Esophagus (tissue), 2 donors: ENCODE measurements at regions not wholly inside any gene's neighbourhood (a gene's known extent, or its start where the extent isn't known, plus 50 kb on each side); places are given as distances from the start of the nearest gene placed in this dataset.
A peak's percentile ranks its signal among the peaks of the same experiment; 100 is the strongest.

Experiments
- H3K27ac ChIP-seq, 2 donors: one replicate each; pipeline ENCODE4 v1.5.1; 2013; ENCODE audit warnings: low read depth in 2 of 2, mild to moderate bottlenecking in 2 of 2, inconsistent platforms in 1 of 2, low read length in 1 of 2, moderate library complexity in 1 of 2
- H3K27me3 ChIP-seq, 2 donors: one replicate each; pipeline ENCODE4 v1.6.1; 2013; ENCODE audit warnings: low read length in 2 of 2, control low read depth in 1 of 2, mild to moderate bottlenecking in 1 of 2; ENCODE audit not compliant: insufficient read depth in 2 of 2, control insufficient read depth in 1 of 2
- H3K36me3 ChIP-seq, 2 donors: one replicate each; pipeline ENCODE4 v1.6.1; 2013; ENCODE audit warnings: low read length in 1 of 2; ENCODE audit not compliant: control insufficient read depth in 2 of 2, insufficient read depth in 2 of 2
- H3K4me1 ChIP-seq, 2 donors: one replicate each; pipeline ENCODE4 v1.6.1; 2013; ENCODE audit warnings: low read length in 1 of 2; ENCODE audit not compliant: control insufficient read depth in 2 of 2, insufficient read depth in 2 of 2
- H3K4me3 ChIP-seq, 2 donors: one replicate each; pipeline ENCODE4 v1.5.1; 2013; ENCODE audit warnings: low read length in 2 of 2, mild to moderate bottlenecking in 2 of 2, low read depth in 1 of 2, moderate library complexity in 1 of 2
- H3K9me3 ChIP-seq, 2 donors: one replicate each; pipeline ENCODE4 v1.6.1; 2013; ENCODE audit warnings: mild to moderate bottlenecking in 2 of 2, low read depth in 1 of 2, low read length in 1 of 2, moderate library complexity in 1 of 2; ENCODE audit not compliant: control insufficient read depth in 2 of 2, insufficient read depth in 1 of 2
- WGBS, 2 donors: extraction: QIAGEN DNeasy Blood & Tissue Kit; methylation state at CpG; one replicate each; pipeline ENCODE4 v1.1.7; 2013; 5-methylcytosine and 5-hydroxymethylcytosine counted together
- donor health status: healthy with polysubstance abuse.
- donor health status: Bipolar disorder and iron deficiency.

- Histone ChIP-seq H3K4me3 (no peak overlapping the region), H3K4me1 (peaks cover 0 to 21% of the 10 kb centered on the region in 2 donors), H3K27me3 (no peaks in the 10 kb centered on the region), H3K27ac (peak overlapping the region in 1 of 2 donors; percentile 5), H3K36me3 (no peaks in the 10 kb centered on the region), H3K9me3 (no peaks in the 10 kb centered on the region)
- 49 to 62% methylated on average over 4 of the region's 4 CpGs for WGBS, 2 donors
These were observed 106.5 kb downstream of the KLF13 start for GRCh38 chr15:31433091-31433490.

- Histone ChIP-seq H3K4me1 (peaks cover 0 to 21% of the 10 kb centered on the region in 2 donors), H3K27me3 (no peaks in the 10 kb centered on the region), H3K9me3 (no peaks in the 10 kb centered on the region), H3K4me3 (no peak overlapping the region), H3K27ac (peak overlapping the region in 1 of 2 donors; percentile 99), H3K36me3 (no peaks in the 10 kb centered on the region)
- WGBS, 2 donors, result 84 to 91% methylated on average over 6 of the region's 6 CpGs
These were observed 106.9 kb downstream of the KLF13 start for GRCh38 chr15:31433574-31433973.

GRCh38 chr15:31434275-31434587, 107.6 kb downstream of the KLF13 start:
- no peaks in the 10 kb centered on the region for H3K9me3 ChIP-seq
- 53 to 56% methylated on average over 3 of the region's 3 CpGs for WGBS, 2 donors
- H3K4me1 ChIP-seq, result peaks cover 0 to 21% of the 10 kb centered on the region in 2 donors

GRCh38 chr15:31434588-31435260, 108.1 kb downstream of the KLF13 start:
- H3K27ac ChIP-seq, result peak overlapping the region; percentile 74 to 99

More at GRCh38 chr15:31434275-31434587, 107.6 kb downstream of the KLF13 start:
- Histone ChIP-seq H3K36me3 (no peaks in the 10 kb centered on the region), H3K27me3 (no peaks in the 10 kb centered on the region), H3K27ac (peak overlapping the region; percentile 74 to 99), H3K4me3 (no peak overlapping the region)

GRCh38 chr15:31435261-31435911, 108.8 kb downstream of the KLF13 start:
- no peak overlapping the region for H3K4me3 ChIP-seq
- H3K4me1 ChIP-seq, result peaks cover under 1 to 21% of the 10 kb centered on the region in 2 donors
- no peaks in the 10 kb centered on the region for H3K9me3 ChIP-seq
- H3K27me3 ChIP-seq, result no peaks in the 10 kb centered on the region
- no peaks in the 10 kb centered on the region for H3K36me3 ChIP-seq
- peak overlapping the region; percentile 74 to 99 for H3K27ac ChIP-seq
- WGBS, 2 donors, result 7 to 8% methylated on average over 15 of the region's 15 CpGs

More at GRCh38 chr15:31434588-31435260, 108.1 kb downstream of the KLF13 start:
- Histone ChIP-seq H3K27me3 (no peaks in the 10 kb centered on the region), H3K4me1 (peaks cover 0 to 21% of the 10 kb centered on the region in 2 donors), H3K36me3 (no peaks in the 10 kb centered on the region), H3K9me3 (no peaks in the 10 kb centered on the region), H3K4me3 (no peak overlapping the region)
- 29 to 36% methylated on average over 21 of the region's 21 CpGs for WGBS, 2 donors

GRCh38 chr15:31435912-31436628, 109.4 kb downstream of the KLF13 start:
- Histone ChIP-seq H3K4me1 (peaks cover 4 to 21% of the 10 kb centered on the region in 2 donors), H3K9me3 (no peaks in the 10 kb centered on the region), H3K27me3 (no peaks in the 10 kb centered on the region), H3K27ac (peak overlapping the region; percentile 73 to 74), H3K4me3 (no peak overlapping the region), H3K36me3 (no peaks in the 10 kb centered on the region)
- WGBS, 2 donors, result 34 to 42% methylated on average over 14 of the region's 14 CpGs

- H3K4me3 ChIP-seq, result no peak overlapping the region
- no peak overlapping the region for H3K27ac ChIP-seq
- no peaks in the 10 kb centered on the region for H3K9me3 ChIP-seq
- 78 to 81% methylated on average over 6 of the region's 6 CpGs for WGBS, 2 donors
- H3K36me3 ChIP-seq, result no peaks in the 10 kb centered on the region
- H3K27me3 ChIP-seq, result no peaks in the 10 kb centered on the region
- peaks cover 4 to 26% of the 10 kb centered on the region in 2 donors for H3K4me1 ChIP-seq
These were observed 111.1 kb downstream of the KLF13 start for GRCh38 chr15:31437686-31438085.

- Histone ChIP-seq H3K27me3 (no peaks in the 10 kb centered on the region), H3K36me3 (no peaks in the 10 kb centered on the region), H3K4me1 (peaks cover 4 to 20% of the 10 kb centered on the region in 2 donors), H3K9me3 (no peaks in the 10 kb centered on the region), H3K27ac (no peak overlapping the region), H3K4me3 (no peak overlapping the region)
- WGBS, 2 donors, result 94 to 96% methylated on average over 10 of the region's 10 CpGs
These were observed 112.1 kb downstream of the KLF13 start for GRCh38 chr15:31438601-31439265.

GRCh38 chr15:31439328-31439727, 112.7 kb downstream of the KLF13 start:
- peak overlapping the region in 1 of 2 donors; percentile 6 for H3K27ac ChIP-seq
- WGBS, 2 donors, result 84 to 89% methylated on average over 10 of the region's 10 CpGs
- H3K27me3 ChIP-seq, result no peaks in the 10 kb centered on the region
- no peaks in the 10 kb centered on the region for H3K9me3 ChIP-seq
- H3K36me3 ChIP-seq, result no peaks in the 10 kb centered on the region
- no peak overlapping the region for H3K4me3 ChIP-seq
- peaks cover 4 to 18% of the 10 kb centered on the region in 2 donors for H3K4me1 ChIP-seq
